Thyroid gland (tissue), 4 donors: ENCODE measurements at regions not wholly inside any gene's neighbourhood (a gene's known extent, or its start where the extent isn't known, plus 50 kb on each side); places are given as distances from the start of the nearest gene placed in this dataset.

Experiments
- DNase-seq, 2 donors: peaks; one replicate each; pipeline ENCODE4 v3.0.0-alpha.2; 2019
- H3K27ac ChIP-seq, 3 donors: fragments of 200-600 bp; sonication (generic); 1 replicate in 2 of 3; 2 replicates in 1 of 3; pipeline ENCODE4 v1.5.1; 2016 to 2019; ENCODE audit warnings: mild to moderate bottlenecking in 1 of 3, moderate library complexity in 1 of 3
- H3K27me3 ChIP-seq: fragments of 200-600 bp; sonication (generic); one replicate; pipeline ENCODE4 v1.5.1; 2019
- H3K36me3 ChIP-seq, 2 donors: fragments of 200-600 bp; sonication (generic); one replicate each; pipeline ENCODE4 v1.5.1; 2016 to 2019
- H3K4me1 ChIP-seq, 2 donors: fragments of 200-600 bp; sonication (generic); one replicate each; pipeline ENCODE4 v1.5.1; 2017 to 2019
- H3K4me3 ChIP-seq, 3 donors: fragments of 200-600 bp; sonication (generic); replicated peaks in 1 of 3; 1 replicate in 2 of 3; 2 replicates in 1 of 3; pipeline ENCODE4 v1.5.1; 2016; ENCODE audit warnings: mild to moderate bottlenecking in 1 of 3
- H3K9me3 ChIP-seq: fragments of 200-600 bp; sonication (generic); one replicate; pipeline ENCODE4 v1.5.1; 2017
- CTCF ChIP-seq, 6 experiments: fragments of 200-600 bp in 3 of 6; fragments of 450-650 bp in 3 of 6; sonication (generic) in 3 of 6; IDR thresholded peaks; one replicate each; pipeline ENCODE4 v1.5.1; 2016 to 2019; ENCODE audit warnings: antibody characterized with exemption in 6 of 6, mild to moderate bottlenecking in 2 of 6, inconsistent platforms in 1 of 6, moderate library complexity in 1 of 6
- POLR2A ChIP-seq, 2 donors: fragments of 450-650 bp; IDR thresholded peaks; one replicate each; pipeline ENCODE4 v1.6.1; 2017; ENCODE audit warnings: antibody characterized with exemption in 2 of 2, mild to moderate bottlenecking in 2 of 2, moderate library complexity in 1 of 2
- WGBS, 2 donors: methylation state at CpG; one replicate each; pipeline ENCODE4 v1.1.5; 2017; 5-methylcytosine and 5-hydroxymethylcytosine counted together
- intact Hi-C: fragments of 100-400 bp; cut with DNase I; formaldehyde crosslinking; loops from one replicate; pipeline ENCODE4 v1.15.1; 2023

- H3K36me3 ChIP-seq, result no peaks in the 10 kb centered on the region
- no peak overlapping the region for H3K4me3 ChIP-seq
- DNase-seq, result no peak
- no peak overlapping the region for H3K27ac ChIP-seq
- 85 to 87% methylated on average over 4 of the region's 4 CpGs for WGBS, 2 donors
- H3K9me3 ChIP-seq, result no peaks in the 10 kb centered on the region
- peaks cover 0 to 1% of the 10 kb centered on the region in 2 donors for H3K4me1 ChIP-seq
- H3K27me3 ChIP-seq, result no peaks in the 10 kb centered on the region
- intact Hi-C loops, result no loop called here
- TF ChIP-seq POLR2A (IDR thresholded peaks at IDR 0.05), result no peak
- no peak for TF ChIP-seq CTCF (IDR thresholded peaks at IDR 0.05)
Measured at GRCh38 chr3:170773682-170774425, 96.1 kb downstream of the RPL22L1 start.

- H3K4me3 ChIP-seq, result no peak overlapping the region
- intact Hi-C loops, result no loop called here
- TF ChIP-seq CTCF (IDR thresholded peaks at IDR 0.05) (no peak), POLR2A (IDR thresholded peaks at IDR 0.05) (no peak)
- H3K9me3 ChIP-seq, result no peaks in the 10 kb centered on the region
- 30 to 33% methylated on average over 1 of the region's 1 CpG for WGBS, 2 donors
- no peak for DNase-seq
- peaks cover 0 to 8% of the 10 kb centered on the region in 2 donors for H3K4me1 ChIP-seq
- H3K27me3 ChIP-seq, result no peaks in the 10 kb centered on the region
- H3K36me3 ChIP-seq, result no peaks in the 10 kb centered on the region
- H3K27ac ChIP-seq, result no peak overlapping the region
Measured at GRCh38 chr3:170772175-170772574, 97.8 kb downstream of the RPL22L1 start.

GRCh38 chr3:170768334-170768801 is 101.6 kb downstream of the RPL22L1 start:
- Histone ChIP-seq H3K9me3 (no peaks in the 10 kb centered on the region), H3K4me1 (peaks cover 0 to 8% of the 10 kb centered on the region in 2 donors), H3K36me3 (no peaks in the 10 kb centered on the region), H3K27me3 (no peaks in the 10 kb centered on the region), H3K27ac (no peak overlapping the region), H3K4me3 (no peak overlapping the region)
- WGBS, 2 donors, result 66 to 78% methylated on average over 2 of the region's 2 CpGs
- DNase-seq, result no peak
- TF ChIP-seq CTCF (IDR thresholded peaks at IDR 0.05) (no peak), POLR2A (IDR thresholded peaks at IDR 0.05) (no peak)
- intact Hi-C loops, result no loop called here

GRCh38 chr3:170767576-170767941 is 102.4 kb downstream of the RPL22L1 start:
- intact Hi-C loops, result no loop called here
- Histone ChIP-seq H3K4me1 (peaks cover 0 to 8% of the 10 kb centered on the region in 2 donors), H3K36me3 (no peaks in the 10 kb centered on the region), H3K4me3 (no peak overlapping the region), H3K9me3 (no peaks in the 10 kb centered on the region), H3K27ac (no peak overlapping the region), H3K27me3 (no peaks in the 10 kb centered on the region)
- DNase-seq, result no peak
- 88 to 91% methylated on average over 1 of the region's 1 CpG for WGBS, 2 donors
- no peak for TF ChIP-seq CTCF (IDR thresholded peaks at IDR 0.05)

GRCh38 chr3:170766823-170767575 is 103.0 kb downstream of the RPL22L1 start:
- 88 to 93% methylated on average over 4 of the region's 4 CpGs for WGBS, 2 donors
- Histone ChIP-seq H3K9me3 (no peaks in the 10 kb centered on the region), H3K36me3 (no peaks in the 10 kb centered on the region), H3K27ac (no peak overlapping the region), H3K4me3 (no peak overlapping the region), H3K27me3 (no peaks in the 10 kb centered on the region), H3K4me1 (peaks cover 0 to 8% of the 10 kb centered on the region in 2 donors)
- intact Hi-C loops, result no loop called here
- DNase-seq, result no peak
- no peak for TF ChIP-seq CTCF (IDR thresholded peaks at IDR 0.05)
- no peak for TF ChIP-seq POLR2A (IDR thresholded peaks at IDR 0.05)
